ENCODE measurements at regions not wholly inside any gene's neighbourhood (a gene's known extent, or its start where the extent isn't known, plus 50 kb on each side); places are given as distances from the start of the nearest gene placed in this dataset.

- TF ChIP-seq CTCF (IDR thresholded peaks at IDR 0.05; ENCODE audit: insufficient read depth, low read length) (no peak), POLR2AphosphoS5 (IDR thresholded peaks at IDR 0.05; ENCODE audit: low read depth) (no peak)
Observed at GRCh38 chr6:81623106-81623759, 129.2 kb downstream of the TENT5A start.

All from HL-60 (cell line).